HepG2 (cell line): ENCODE measurements at regions not wholly inside any gene's neighbourhood (a gene's known extent, or its start where the extent isn't known, plus 50 kb on each side); places are given as distances from the start of the nearest gene placed in this dataset.

ENCODE experiments used
- ATAC-seq: fragments of 200-7000 bp; cut with Tn5 transposase; 3 replicates; pipeline ENCODE4 v1.9.1; 2020; ENCODE audit warnings: mild to moderate bottlenecking, moderate library complexity
- BruUV-seq: library from RNA; stranded (reverse); fragments of 400-500 nt; replicated peaks from 2 replicates; lab custom pipeline; 2021; lab: Mats Ljungman, UMichigan
- CTCF ChIA-PET: fragments of 300-600 bp; formaldehyde crosslinking; extraction: SDS; loops from one replicate; lab custom pipeline; 2021; ENCODE audit warnings: low total read pairs, inconsistent platforms, low intra/inter-chr PET ratio; lab: Yijun Ruan, JAX
- POLR2A ChIA-PET: fragments of 350-600 bp; sonication (Branson Sonifier 250); formaldehyde crosslinking; loops from one replicate; lab custom pipeline; 2020; ENCODE audit warnings: antibody characterized with exemption, inconsistent platforms; lab: Yijun Ruan, JAX
- DNase-seq: peaks from one replicate; pipeline ENCODE4 v3.0.0-alpha.2; 2015; ENCODE audit warnings: low spot score
- FAIRE-seq: peaks from 3 replicates; lab custom pipeline; 2011; peaks lifted over from hg19 to GRCh38; lab: Jason Lieb, UNC
- H2AFZ ChIP-seq: one replicate; pipeline ENCODE4 v1.6.1; 2011; ENCODE audit warnings: low read length, inconsistent platforms
- H3K27ac ChIP-seq: fragments of 300-600 bp; 3 replicates; pipeline ENCODE4 v1.8.0; 2011; ENCODE audit warnings: mixed run types, mild to moderate bottlenecking, mixed read lengths, low read length, inconsistent platforms; ENCODE audit not compliant: insufficient read depth; ENCODE audit errors: extremely low read length
- H3K27me3 ChIP-seq, 2 experiments: fragments of 200-600 bp in 1 of 2; 2 replicates in 1 of 2; 3 replicates in 1 of 2; pipeline versions ENCODE4 v1.6.0 to v1.8.0; 2011; ENCODE audit warnings: low read length in 2 of 2, mild to moderate bottlenecking in 2 of 2, moderate library complexity in 2 of 2, inconsistent platforms in 1 of 2; ENCODE audit not compliant: insufficient read depth in 2 of 2, control insufficient read depth in 1 of 2
- H3K36me3 ChIP-seq, 2 experiments: fragments of 200-600 bp in 1 of 2; replicated peaks in 1 of 2; 2 replicates in 1 of 2; 3 replicates in 1 of 2; pipeline versions ENCODE4 v1.5.1 to v1.8.0; 2011; ENCODE audit warnings: low read length in 2 of 2, inconsistent platforms in 1 of 2; ENCODE audit not compliant: insufficient read depth in 2 of 2, control insufficient read depth in 1 of 2
- H3K4me1 ChIP-seq: 2 replicates; pipeline ENCODE4 v1.5.1; 2012; ENCODE audit warnings: low read length, inconsistent platforms; ENCODE audit not compliant: insufficient read depth
- H3K4me2 ChIP-seq: 2 replicates; pipeline ENCODE4 v1.6.0; 2011; ENCODE audit warnings: low read depth, low read length, inconsistent platforms
- H3K4me3 ChIP-seq, 3 experiments: fragments of 200-600 bp in 1 of 3; sonication (generic), shearing (Covaris generic) in 1 of 3; replicated peaks in 1 of 3; 2 replicates each; pipeline ENCODE4 v1.5.1; 2011 to 2016; ENCODE audit warnings: low read length in 3 of 3, inconsistent platforms in 2 of 3, low read depth in 2 of 3, mild to moderate bottlenecking in 2 of 3, control low read depth in 1 of 3, mixed read lengths in 1 of 3; ENCODE audit not compliant: insufficient read depth in 1 of 3
- H3K79me2 ChIP-seq: one replicate; pipeline ENCODE4 v1.6.1; 2011; ENCODE audit warnings: low read length, inconsistent platforms; ENCODE audit not compliant: insufficient read depth
- H3K9ac ChIP-seq: 2 replicates; pipeline ENCODE4 v1.6.0; 2011; ENCODE audit warnings: mild to moderate bottlenecking, low read depth, low read length, inconsistent platforms; ENCODE audit not compliant: insufficient read depth
- H3K9me3 ChIP-seq: 2 replicates; pipeline ENCODE4 v1.5.1; 2012; ENCODE audit warnings: mild to moderate bottlenecking, low read length
- H4K20me1 ChIP-seq: 2 replicates; pipeline ENCODE4 v1.6.0; 2011; ENCODE audit warnings: inconsistent platforms, mild to moderate bottlenecking, low read length, moderate library complexity; ENCODE audit not compliant: insufficient read depth
- ARHGAP35 ChIP-seq: sonication (generic); formaldehyde crosslinking; IDR thresholded peaks from 2 replicates; pipeline ENCODE4 v1.9.0; 2022; ENCODE audit warnings: mild to moderate bottlenecking, inconsistent platforms, moderate library complexity, missing genetic modification reagents, borderline replicate concordance
- GPN1 ChIP-seq: sonication (generic); formaldehyde crosslinking; IDR thresholded peaks from 2 replicates; pipeline ENCODE4 v1.5.1; 2020; ENCODE audit warnings: missing genetic modification reagents, borderline replicate concordance
- HDAC1 ChIP-seq: sonication (generic); formaldehyde crosslinking; IDR thresholded peaks from 2 replicates; pipeline ENCODE4 v1.5.1; 2020; ENCODE audit warnings: mild to moderate bottlenecking, missing genetic modification reagents
- HMG20B ChIP-seq: conservative IDR thresholded peaks from 2 replicates; pipeline ENCODE4 v1.6.1; 2016; ENCODE audit warnings: missing genetic modification reagents, missing compliant biosample characterization
- KDM6A ChIP-seq: IDR thresholded peaks from 2 replicates; pipeline ENCODE4 v1.6.1; 2016; ENCODE audit warnings: low read depth
- SP5 ChIP-seq: IDR thresholded peaks from 2 replicates; pipeline ENCODE4 v1.6.1; 2016; ENCODE audit warnings: low read depth, borderline replicate concordance
- TCF7L2 ChIP-seq: IDR thresholded peaks from 2 replicates; pipeline ENCODE4 v1.6.1; 2011; ENCODE audit warnings: mild to moderate bottlenecking, low read depth, low read length, moderate library complexity
- ZIK1 ChIP-seq: sonication (generic); formaldehyde crosslinking; IDR thresholded peaks from 2 replicates; pipeline ENCODE4 v1.5.0; 2020; ENCODE audit warnings: mild to moderate bottlenecking, low read depth, missing genetic modification reagents, borderline replicate concordance
- ZKSCAN5 ChIP-seq: sonication (generic); formaldehyde crosslinking; IDR thresholded peaks from 2 replicates; pipeline ENCODE4 v1.5.1; 2020; ENCODE audit warnings: mild to moderate bottlenecking, missing genetic modification reagents
- ZNF768 ChIP-seq: sonication (generic); formaldehyde crosslinking; IDR thresholded peaks from 2 replicates; pipeline ENCODE4 v1.4.0; 2020; ENCODE audit warnings: missing genetic modification reagents
- ZNF777 ChIP-seq: sonication (generic); formaldehyde crosslinking; IDR thresholded peaks from 2 replicates; pipeline ENCODE4 v1.4.0; 2020; ENCODE audit warnings: missing genetic modification reagents
- WGBS: methylation state at CpG from one replicate; pipeline ENCODE4 v1.1.6; 2017; ENCODE audit warnings: low lambda C conversion rate; 5-methylcytosine and 5-hydroxymethylcytosine counted together
- in situ Hi-C: cut with HindIII; loops from 2 replicates; pipeline ENCODE4 v1.10.0; 2017; ENCODE audit warnings: low pct_unique_long_range_greater_than_20kb; ENCODE audit not compliant: extremely low pct_ligation_motif_present
- intact Hi-C: fragments of 100-400 bp; cut with micrococcal nuclease; formaldehyde crosslinking; loops from one replicate; pipeline ENCODE4 v1.10.0; 2022; ENCODE audit not compliant: unreplicated experiment
- TF ChIP-seq, protein P1 (sequence below): sonication (generic); formaldehyde crosslinking; IDR thresholded peaks from 2 replicates; pipeline ENCODE4 v1.4.0; 2020; ENCODE audit warnings: missing genetic modification reagents
- TF ChIP-seq, protein P2 (sequence below): IDR thresholded peaks from 2 replicates; pipeline ENCODE4 v1.6.1; 2016; ENCODE audit warnings: missing compliant biosample characterization, missing genetic modification reagents, borderline replicate concordance

DNA sequence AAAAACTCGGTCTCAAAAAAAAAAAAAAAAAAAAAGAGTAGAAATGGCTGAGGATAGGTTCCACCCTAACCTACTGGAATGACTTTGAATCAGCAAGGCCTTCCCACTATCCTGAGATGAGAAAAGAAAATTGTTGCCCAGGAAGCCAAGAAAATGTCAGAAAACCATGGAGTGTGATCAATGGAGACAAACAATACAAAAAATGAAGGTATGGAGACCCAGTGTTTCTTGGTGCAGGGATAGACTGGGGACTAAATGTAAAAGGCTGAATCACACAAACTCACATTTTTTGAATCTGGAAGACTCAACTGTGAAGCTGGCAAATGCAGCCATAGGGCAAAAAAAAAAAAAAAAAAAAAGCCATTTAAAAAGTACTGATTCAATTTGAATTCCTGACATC is 364.3 kb upstream of the ANKRD30A start:
- Histone ChIP-seq H3K4me2 (no peak overlapping the region), H3K27ac (no peak overlapping the region), H3K9ac (no peak overlapping the region), H3K79me2 (no peaks in the 10 kb centered on the region), H3K4me1 (no peaks in the 10 kb centered on the region), H3K4me3 (no peak overlapping the region), H2AFZ (no peak overlapping the region), H3K27me3 (no peaks in the 10 kb centered on the region), H3K9me3 (no peaks in the 10 kb centered on the region), H3K36me3 (no peaks in the 10 kb centered on the region), H4K20me1 (no peaks in the 10 kb centered on the region)
- ATAC-seq = no peak
- FAIRE-seq = no peak
- no TSS peak for BruUV-seq
- ChIA-PET CTCF (no interaction called here), POLR2A (no interaction called here)
- intact Hi-C loops (no loop called here), in situ Hi-C loops (no loop called here)
- no peak for TF ChIP-seq ZIK1
- TF ChIP-seq ARHGAP35 (CRISPR knock-in tag) = no peak
- TF ChIP-seq, protein P1, sequence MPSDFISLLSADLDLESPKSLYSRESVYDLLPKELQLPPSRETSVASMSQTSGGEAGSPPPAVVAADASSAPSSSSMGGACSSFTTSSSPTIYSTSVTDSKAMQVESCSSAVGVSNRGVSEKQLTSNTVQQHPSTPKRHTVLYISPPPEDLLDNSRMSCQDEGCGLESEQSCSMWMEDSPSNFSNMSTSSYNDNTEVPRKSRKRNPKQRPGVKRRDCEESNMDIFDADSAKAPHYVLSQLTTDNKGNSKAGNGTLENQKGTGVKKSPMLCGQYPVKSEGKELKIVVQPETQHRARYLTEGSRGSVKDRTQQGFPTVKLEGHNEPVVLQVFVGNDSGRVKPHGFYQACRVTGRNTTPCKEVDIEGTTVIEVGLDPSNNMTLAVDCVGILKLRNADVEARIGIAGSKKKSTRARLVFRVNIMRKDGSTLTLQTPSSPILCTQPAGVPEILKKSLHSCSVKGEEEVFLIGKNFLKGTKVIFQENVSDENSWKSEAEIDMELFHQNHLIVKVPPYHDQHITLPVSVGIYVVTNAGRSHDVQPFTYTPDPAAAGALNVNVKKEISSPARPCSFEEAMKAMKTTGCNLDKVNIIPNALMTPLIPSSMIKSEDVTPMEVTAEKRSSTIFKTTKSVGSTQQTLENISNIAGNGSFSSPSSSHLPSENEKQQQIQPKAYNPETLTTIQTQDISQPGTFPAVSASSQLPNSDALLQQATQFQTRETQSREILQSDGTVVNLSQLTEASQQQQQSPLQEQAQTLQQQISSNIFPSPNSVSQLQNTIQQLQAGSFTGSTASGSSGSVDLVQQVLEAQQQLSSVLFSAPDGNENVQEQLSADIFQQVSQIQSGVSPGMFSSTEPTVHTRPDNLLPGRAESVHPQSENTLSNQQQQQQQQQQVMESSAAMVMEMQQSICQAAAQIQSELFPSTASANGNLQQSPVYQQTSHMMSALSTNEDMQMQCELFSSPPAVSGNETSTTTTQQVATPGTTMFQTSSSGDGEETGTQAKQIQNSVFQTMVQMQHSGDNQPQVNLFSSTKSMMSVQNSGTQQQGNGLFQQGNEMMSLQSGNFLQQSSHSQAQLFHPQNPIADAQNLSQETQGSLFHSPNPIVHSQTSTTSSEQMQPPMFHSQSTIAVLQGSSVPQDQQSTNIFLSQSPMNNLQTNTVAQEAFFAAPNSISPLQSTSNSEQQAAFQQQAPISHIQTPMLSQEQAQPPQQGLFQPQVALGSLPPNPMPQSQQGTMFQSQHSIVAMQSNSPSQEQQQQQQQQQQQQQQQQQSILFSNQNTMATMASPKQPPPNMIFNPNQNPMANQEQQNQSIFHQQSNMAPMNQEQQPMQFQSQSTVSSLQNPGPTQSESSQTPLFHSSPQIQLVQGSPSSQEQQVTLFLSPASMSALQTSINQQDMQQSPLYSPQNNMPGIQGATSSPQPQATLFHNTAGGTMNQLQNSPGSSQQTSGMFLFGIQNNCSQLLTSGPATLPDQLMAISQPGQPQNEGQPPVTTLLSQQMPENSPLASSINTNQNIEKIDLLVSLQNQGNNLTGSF (CRISPR knock-in tag) = no peak
- no peak for TF ChIP-seq HDAC1 (CRISPR knock-in tag)
- TF ChIP-seq TCF7L2 = no peak
- TF ChIP-seq KDM6A (CRISPR knock-in tag) = no peak
- no peak for TF ChIP-seq ZKSCAN5 (CRISPR knock-in tag)
- TF ChIP-seq SP5 (CRISPR knock-in tag) = no peak
- TF ChIP-seq, protein P2, sequence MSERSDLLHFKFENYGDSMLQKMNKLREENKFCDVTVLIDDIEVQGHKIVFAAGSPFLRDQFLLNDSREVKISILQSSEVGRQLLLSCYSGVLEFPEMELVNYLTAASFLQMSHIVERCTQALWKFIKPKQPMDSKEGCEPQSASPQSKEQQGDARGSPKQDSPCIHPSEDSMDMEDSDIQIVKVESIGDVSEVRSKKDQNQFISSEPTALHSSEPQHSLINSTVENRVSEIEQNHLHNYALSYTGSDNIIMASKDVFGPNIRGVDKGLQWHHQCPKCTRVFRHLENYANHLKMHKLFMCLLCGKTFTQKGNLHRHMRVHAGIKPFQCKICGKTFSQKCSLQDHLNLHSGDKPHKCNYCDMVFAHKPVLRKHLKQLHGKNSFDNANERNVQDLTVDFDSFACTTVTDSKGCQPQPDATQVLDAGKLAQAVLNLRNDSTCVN (CRISPR knock-in tag) = no peak
- no peak for TF ChIP-seq HMG20B
- no peak for TF ChIP-seq GPN1 (CRISPR knock-in tag)
- no peak for TF ChIP-seq ZNF777
- TF ChIP-seq ZNF768 (CRISPR knock-in tag) = no peak
- no peak for DNase-seq
- WGBS = 0% methylated on average over 1 of the region's 1 CpG
